SJCRH30 (cell line): ENCODE measurements at regions not wholly inside any gene's neighbourhood (a gene's known extent, or its start where the extent isn't known, plus 50 kb on each side); places are given as distances from the start of the nearest gene placed in this dataset.
A peak's percentile ranks its signal among the peaks of the same experiment; 100 is the strongest.

ENCODE experiments used
- DNase-seq, 2 experiments: peaks; one replicate each; pipeline ENCODE4 v3.0.0-alpha.2; 2015 to 2020
- H3K27ac ChIP-seq: fragments of 250-450 bp; sonication (Bioruptor Pico); 2 replicates; pipeline ENCODE4 v1.5.1; 2020; ENCODE audit warnings: mild to moderate bottlenecking, moderate library complexity
- H3K27me3 ChIP-seq: fragments of 250-450 bp; sonication (Bioruptor Pico); 2 replicates; pipeline ENCODE4 v1.5.1; 2020; ENCODE audit warnings: mild to moderate bottlenecking, moderate library complexity
- H3K36me3 ChIP-seq: fragments of 250-450 bp; sonication (Bioruptor Pico); 2 replicates; pipeline ENCODE4 v1.5.1; 2020; ENCODE audit warnings: mild to moderate bottlenecking, moderate library complexity
- H3K4me1 ChIP-seq: fragments of 250-450 bp; sonication (Bioruptor Pico); 2 replicates; pipeline ENCODE4 v1.5.1; 2020; ENCODE audit warnings: mild to moderate bottlenecking, moderate library complexity
- H3K4me3 ChIP-seq: fragments of 250-450 bp; sonication (Bioruptor Pico); 2 replicates; pipeline ENCODE4 v1.5.1; 2020; ENCODE audit warnings: mild to moderate bottlenecking, moderate library complexity
- H3K9me3 ChIP-seq: fragments of 250-450 bp; sonication (Bioruptor Pico); replicated peaks from 2 replicates; pipeline ENCODE4 v1.5.1; 2020; ENCODE audit warnings: mild to moderate bottlenecking, moderate library complexity

GRCh38 chr7:112868609-112869008 lies 78.4 kb upstream of the TMEM168 start:
- no peak overlapping the region for H3K27ac ChIP-seq
- no peaks in the 10 kb centered on the region for H3K27me3 ChIP-seq
- H3K4me1 ChIP-seq = no peaks in the 10 kb centered on the region
- no peak for DNase-seq
- H3K4me3 ChIP-seq = no peak overlapping the region
- no peaks in the 10 kb centered on the region for H3K9me3 ChIP-seq
- 0 out of 2 replicates have a peak, but pooled peaks cover 4% of the 10 kb centered on the region for H3K36me3 ChIP-seq

DNA sequence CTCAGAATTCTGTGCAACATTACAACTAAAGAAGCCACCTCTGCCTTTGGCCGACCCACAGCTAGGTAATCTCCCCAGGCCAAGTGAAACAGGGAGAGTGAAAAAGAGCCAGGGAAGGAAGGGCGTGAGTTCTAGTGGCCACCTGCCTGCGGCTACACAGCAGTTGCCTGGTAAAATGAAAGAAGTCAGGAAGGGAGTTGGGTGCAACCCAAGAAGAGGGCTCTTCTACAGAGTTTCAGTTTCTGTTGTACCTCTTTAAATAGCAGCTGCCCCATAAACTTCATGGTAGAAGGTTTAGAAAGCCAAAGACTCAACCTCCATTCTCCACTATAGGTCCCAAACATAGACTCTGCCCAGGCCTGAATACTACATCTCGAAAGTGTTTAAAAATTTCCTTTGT lies 76.2 kb upstream of the TMEM168 start:
- Histone ChIP-seq H3K27ac (no peak overlapping the region), H3K4me3 (no peak overlapping the region)
- DNase-seq = peak in 1 of 2 experiments; percentile 16

DNA sequence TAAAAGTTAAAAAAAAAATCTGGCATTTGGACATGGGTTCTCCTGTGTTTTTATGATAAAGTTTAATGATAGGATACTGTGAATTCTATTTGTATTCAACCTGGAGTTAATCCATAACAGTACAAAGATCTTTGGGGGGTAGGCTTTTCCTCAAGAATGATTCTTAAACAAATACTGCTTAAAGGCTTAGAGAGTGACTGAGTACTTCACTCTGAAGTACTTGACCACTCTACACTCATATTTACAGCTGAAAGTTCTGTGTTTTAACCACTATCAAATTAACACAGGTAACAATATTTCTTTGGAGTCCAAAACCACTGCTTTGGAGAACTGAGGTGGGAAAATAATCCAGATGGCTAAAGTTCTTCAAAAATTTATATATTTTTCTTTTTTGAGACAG lies 74.2 kb upstream of the TMEM168 start:
- H3K9me3 ChIP-seq = 0 out of 2 replicates have a peak, but pooled peaks cover 3% of the 10 kb centered on the region
- no peaks in the 10 kb centered on the region for H3K27me3 ChIP-seq
- H3K4me3 ChIP-seq = no peak overlapping the region

More for the DNA sequence above, 76.2 kb upstream of the TMEM168 start:
- Histone ChIP-seq H3K27me3 (no peaks in the 10 kb centered on the region), H3K36me3 (0 out of 2 replicates have a peak, but pooled peaks cover 4% of the 10 kb centered on the region), H3K9me3 (0 out of 2 replicates have a peak, but pooled peaks cover 3% of the 10 kb centered on the region), H3K4me1 (no peaks in the 10 kb centered on the region)

GRCh38 chr7:112858838-112859237 lies 68.6 kb upstream of the TMEM168 start:
- no peak for DNase-seq
- 0 out of 2 replicates have a peak, but pooled peaks cover 4% of the 10 kb centered on the region for H3K36me3 ChIP-seq
- H3K27me3 ChIP-seq = no peaks in the 10 kb centered on the region
- no peaks in the 10 kb centered on the region for H3K4me1 ChIP-seq
- H3K4me3 ChIP-seq = no peak overlapping the region
- H3K27ac ChIP-seq = no peak overlapping the region
- 0 out of 2 replicates have a peak, but pooled peaks cover 3% of the 10 kb centered on the region for H3K9me3 ChIP-seq

More for the DNA sequence above, 74.2 kb upstream of the TMEM168 start:
- no peak overlapping the region for H3K27ac ChIP-seq
- DNase-seq = no peak
- 0 out of 2 replicates have a peak, but pooled peaks cover 4% of the 10 kb centered on the region for H3K36me3 ChIP-seq
- no peaks in the 10 kb centered on the region for H3K4me1 ChIP-seq

- DNase-seq = no peak
- no peaks in the 10 kb centered on the region for H3K9me3 ChIP-seq
- H3K27me3 ChIP-seq = no peaks in the 10 kb centered on the region
- H3K27ac ChIP-seq = no peak overlapping the region
- H3K36me3 ChIP-seq = 0 out of 2 replicates have a peak, but pooled peaks cover 4% of the 10 kb centered on the region
- no peaks in the 10 kb centered on the region for H3K4me1 ChIP-seq
- no peak overlapping the region for H3K4me3 ChIP-seq
Observed at GRCh38 chr7:112855227-112855626, 65.0 kb upstream of the TMEM168 start.

GRCh38 chr7:112854169-112854568 lies 64.0 kb upstream of the TMEM168 start:
- no peak overlapping the region for H3K4me3 ChIP-seq
- no peak for DNase-seq
- H3K27ac ChIP-seq = no peak overlapping the region
- H3K27me3 ChIP-seq = no peaks in the 10 kb centered on the region
- H3K4me1 ChIP-seq = no peaks in the 10 kb centered on the region
- no peaks in the 10 kb centered on the region for H3K9me3 ChIP-seq
- 0 out of 2 replicates have a peak, but pooled peaks cover 4% of the 10 kb centered on the region for H3K36me3 ChIP-seq

GRCh38 chr7:112853422-112853821 lies 63.2 kb upstream of the TMEM168 start:
- Histone ChIP-seq H3K9me3 (no peaks in the 10 kb centered on the region), H3K4me1 (no peaks in the 10 kb centered on the region), H3K36me3 (no peaks in the 10 kb centered on the region), H3K27me3 (no peaks in the 10 kb centered on the region), H3K27ac (no peak overlapping the region), H3K4me3 (no peak overlapping the region)
- no peak for DNase-seq

DNA sequence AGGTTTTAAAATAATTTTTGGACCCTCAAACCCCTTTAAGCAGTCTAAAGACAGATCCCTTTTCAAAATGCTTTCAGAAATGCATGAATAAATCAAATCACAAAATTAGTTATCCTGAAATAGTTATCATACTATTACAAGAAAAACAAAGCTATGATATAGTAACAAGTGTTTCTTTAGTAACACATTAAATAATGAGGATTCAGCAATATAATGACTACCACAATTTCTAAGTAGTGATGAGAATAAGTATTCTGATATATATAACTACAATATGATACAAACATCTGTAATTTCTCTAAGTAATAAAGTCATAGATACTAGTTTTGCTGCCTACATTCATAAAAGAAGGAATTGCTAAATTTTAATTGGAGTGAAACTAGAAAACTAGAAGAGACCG lies 53.0 kb upstream of the TMEM168 start:
- Histone ChIP-seq H3K4me1 (no peaks in the 10 kb centered on the region), H3K27me3 (no peaks in the 10 kb centered on the region), H3K36me3 (no peaks in the 10 kb centered on the region), H3K9me3 (no peaks in the 10 kb centered on the region), H3K27ac (no peak overlapping the region), H3K4me3 (no peak overlapping the region)
- no peak for DNase-seq
